ENCODE measurements at regions not wholly inside any gene's neighbourhood (a gene's known extent, or its start where the extent isn't known, plus 50 kb on each side); places are given as distances from the start of the nearest gene placed in this dataset.

GRCh38 chr18:75875559-75875958 lies 448.1 kb upstream of the SMIM21 start:
- Histone ChIP-seq H3K4me1 (no peaks in the 10 kb centered on the region), H3K9me3 (no peaks in the 10 kb centered on the region), H3K36me3 (no peaks in the 10 kb centered on the region), H3K4me3 (no peak overlapping the region), H3K27me3 (no peaks in the 10 kb centered on the region), H3K27ac (no peak overlapping the region)
- WGBS: 84% methylated on average over 10 of the region's 10 CpGs
- TF ChIP-seq CTCF (IDR thresholded peaks at IDR 0.05) (no peak), EP300 (IDR thresholded peaks at IDR 0.05) (no peak), POLR2AphosphoS5 (IDR thresholded peaks at IDR 0.05) (no peak), POLR2A (IDR thresholded peaks at IDR 0.05) (no peak)
- DNase-seq (ENCODE audit: low spot score in 2 of 2): no peak

GRCh38 chr18:75874401-75875089 lies 447.0 kb upstream of the SMIM21 start:
- no peaks in the 10 kb centered on the region for H3K4me1 ChIP-seq
- TF ChIP-seq CTCF (IDR thresholded peaks at IDR 0.05): no peak
- TF ChIP-seq EP300 (IDR thresholded peaks at IDR 0.05): no peak
- TF ChIP-seq POLR2A (IDR thresholded peaks at IDR 0.05): no peak
- no peak for TF ChIP-seq POLR2AphosphoS5 (IDR thresholded peaks at IDR 0.05)
- no peaks in the 10 kb centered on the region for H3K36me3 ChIP-seq
- H3K9me3 ChIP-seq: no peaks in the 10 kb centered on the region
- no peak overlapping the region for H3K4me3 ChIP-seq
- H3K27ac ChIP-seq: no peak overlapping the region
- 55% methylated on average over 11 of the region's 11 CpGs for WGBS
- no peaks in the 10 kb centered on the region for H3K27me3 ChIP-seq
- DNase-seq (ENCODE audit: low spot score in 2 of 2): no peak

- no peak overlapping the region for H3K4me3 ChIP-seq
- no peak overlapping the region for H3K27ac ChIP-seq
- WGBS: 73% methylated on average over 3 of the region's 3 CpGs
- no peaks in the 10 kb centered on the region for H3K27me3 ChIP-seq
- H3K9me3 ChIP-seq: no peaks in the 10 kb centered on the region
- no peaks in the 10 kb centered on the region for H3K36me3 ChIP-seq
- TF ChIP-seq CTCF (IDR thresholded peaks at IDR 0.05): no peak
- no peak for TF ChIP-seq EP300 (IDR thresholded peaks at IDR 0.05)
- TF ChIP-seq POLR2A (IDR thresholded peaks at IDR 0.05): no peak
- TF ChIP-seq POLR2AphosphoS5 (IDR thresholded peaks at IDR 0.05): no peak
- H3K4me1 ChIP-seq: no peaks in the 10 kb centered on the region
- DNase-seq (ENCODE audit: low spot score in 2 of 2): no peak
These were observed 444.1 kb upstream of the SMIM21 start for GRCh38 chr18:75871596-75871995.

- Histone ChIP-seq H3K27me3 (no peaks in the 10 kb centered on the region), H3K36me3 (no peaks in the 10 kb centered on the region), H3K27ac (no peak overlapping the region), H3K9me3 (no peaks in the 10 kb centered on the region), H3K4me3 (no peak overlapping the region), H3K4me1 (no peaks in the 10 kb centered on the region)
- WGBS: 50% methylated on average over 1 of the region's 1 CpG
- no peak for TF ChIP-seq POLR2A (IDR thresholded peaks at IDR 0.05)
- no peak for TF ChIP-seq CTCF (IDR thresholded peaks at IDR 0.05)
- TF ChIP-seq EP300 (IDR thresholded peaks at IDR 0.05): no peak
- no peak for TF ChIP-seq POLR2AphosphoS5 (IDR thresholded peaks at IDR 0.05)
- DNase-seq (ENCODE audit: low spot score in 2 of 2): no peak
These were observed 441.7 kb upstream of the SMIM21 start for GRCh38 chr18:75869162-75869561.

- Histone ChIP-seq H3K9me3 (no peaks in the 10 kb centered on the region), H3K4me3 (no peak overlapping the region), H3K36me3 (no peaks in the 10 kb centered on the region), H3K27ac (no peak overlapping the region), H3K4me1 (no peaks in the 10 kb centered on the region), H3K27me3 (no peaks in the 10 kb centered on the region)
- 94% methylated on average over 9 of the region's 9 CpGs for WGBS
- no peak for DNase-seq (ENCODE audit: low spot score in 2 of 2)
- TF ChIP-seq CTCF (IDR thresholded peaks at IDR 0.05) (no peak), POLR2A (IDR thresholded peaks at IDR 0.05) (no peak), POLR2AphosphoS5 (IDR thresholded peaks at IDR 0.05) (no peak), EP300 (IDR thresholded peaks at IDR 0.05) (no peak)
These were observed 440.5 kb upstream of the SMIM21 start for GRCh38 chr18:75868031-75868430.

Measured in suprapubic skin (tissue), 4 donors.